ENCODE measurements at regions not wholly inside any gene's neighbourhood (a gene's known extent, or its start where the extent isn't known, plus 50 kb on each side); places are given as distances from the start of the nearest gene placed in this dataset.

GRCh38 chr2:51490576-51491234 is 458.8 kb upstream of the NRXN1 start:
- ATAC-seq = no peak

GRCh38 chr2:51484605-51485004 is 452.7 kb upstream of the NRXN1 start:
- H3K27me3 Mint-ChIP-seq = no peaks in the 10 kb centered on the region
- peaks cover 9 to 17% of the 10 kb centered on the region in 2 donors for H3K9me3 Mint-ChIP-seq
- H3K4me1 Mint-ChIP-seq = no peaks in the 10 kb centered on the region
- H3K27ac Mint-ChIP-seq = no peak overlapping the region
- ATAC-seq = no peak
- H3K4me3 Mint-ChIP-seq = no peak overlapping the region
- no peak for DNase-seq

More at GRCh38 chr2:51490576-51491234, 458.8 kb upstream of the NRXN1 start:
- H3K27ac Mint-ChIP-seq = no peak overlapping the region
- no peaks in the 10 kb centered on the region for H3K4me1 Mint-ChIP-seq
- no peaks in the 10 kb centered on the region for H3K27me3 Mint-ChIP-seq
- no peak overlapping the region for H3K4me3 Mint-ChIP-seq
- no peak for DNase-seq
- H3K9me3 Mint-ChIP-seq = peaks cover 10 to 19% of the 10 kb centered on the region in 2 donors

- Mint-ChIP-seq H3K9me3 (peaks cover 9 to 17% of the 10 kb centered on the region in 2 donors), H3K4me1 (no peaks in the 10 kb centered on the region), H3K27ac (no peak overlapping the region), H3K4me3 (no peak overlapping the region), H3K27me3 (no peaks in the 10 kb centered on the region)
- ATAC-seq (no peak), DNase-seq (no peak)
These were observed 451.8 kb upstream of the NRXN1 start for GRCh38 chr2:51483720-51484119.

- H3K4me3 Mint-ChIP-seq = no peak overlapping the region
- DNase-seq (no peak), ATAC-seq (no peak)
- no peaks in the 10 kb centered on the region for H3K4me1 Mint-ChIP-seq
- H3K27ac Mint-ChIP-seq = no peak overlapping the region
- H3K27me3 Mint-ChIP-seq = no peaks in the 10 kb centered on the region
- H3K9me3 Mint-ChIP-seq = peaks cover 5 to 25% of the 10 kb centered on the region in 2 donors
These were observed 440.9 kb upstream of the NRXN1 start for GRCh38 chr2:51472783-51473182.

GRCh38 chr2:51472300-51472699 is 440.4 kb upstream of the NRXN1 start:
- no peak for ATAC-seq
- Mint-ChIP-seq H3K9me3 (peaks cover under 1 to 20% of the 10 kb centered on the region in 2 donors), H3K27ac (no peak overlapping the region), H3K27me3 (no peaks in the 10 kb centered on the region), H3K4me1 (no peaks in the 10 kb centered on the region), H3K4me3 (no peak overlapping the region)
- no peak for DNase-seq

GRCh38 chr2:51469102-51469501 is 437.2 kb upstream of the NRXN1 start:
- no peaks in the 10 kb centered on the region for H3K27me3 Mint-ChIP-seq
- H3K4me1 Mint-ChIP-seq = no peaks in the 10 kb centered on the region
- H3K4me3 Mint-ChIP-seq = no peak overlapping the region
- DNase-seq (no peak), ATAC-seq (no peak)
- H3K9me3 Mint-ChIP-seq = peaks cover 0 to 14% of the 10 kb centered on the region in 2 donors
- H3K27ac Mint-ChIP-seq = no peak overlapping the region

- DNase-seq = no peak
- Mint-ChIP-seq H3K27me3 (no peaks in the 10 kb centered on the region), H3K27ac (no peak overlapping the region), H3K9me3 (peaks cover 5 to 14% of the 10 kb centered on the region in 2 donors), H3K4me1 (no peaks in the 10 kb centered on the region), H3K4me3 (no peak overlapping the region)
- no peak for ATAC-seq
These were observed 433.4 kb upstream of the NRXN1 start for GRCh38 chr2:51465326-51465725.

- no peaks in the 10 kb centered on the region for H3K27me3 Mint-ChIP-seq
- DNase-seq = no peak
- no peaks in the 10 kb centered on the region for H3K4me1 Mint-ChIP-seq
- H3K4me3 Mint-ChIP-seq = no peak overlapping the region
- no peak overlapping the region for H3K27ac Mint-ChIP-seq
- no peak for ATAC-seq
- H3K9me3 Mint-ChIP-seq = peaks cover 12 to 44% of the 10 kb centered on the region in 2 donors
These were observed 422.2 kb upstream of the NRXN1 start for GRCh38 chr2:51454177-51454576.

GRCh38 chr2:51448911-51449310 is 417.0 kb upstream of the NRXN1 start:
- no peak overlapping the region for H3K27ac Mint-ChIP-seq
- peaks cover 12 to 35% of the 10 kb centered on the region in 2 donors for H3K9me3 Mint-ChIP-seq
- H3K27me3 Mint-ChIP-seq = no peaks in the 10 kb centered on the region
- DNase-seq (no peak), ATAC-seq (no peak)
- H3K4me3 Mint-ChIP-seq = no peak overlapping the region
- H3K4me1 Mint-ChIP-seq = no peaks in the 10 kb centered on the region

GRCh38 chr2:51441786-51442185 is 409.9 kb upstream of the NRXN1 start:
- no peak overlapping the region for H3K4me3 Mint-ChIP-seq
- no peaks in the 10 kb centered on the region for H3K27me3 Mint-ChIP-seq
- DNase-seq (no peak), ATAC-seq (no peak)
- H3K9me3 Mint-ChIP-seq = peaks cover 7% of the 10 kb centered on the region in 2 donors
- H3K4me1 Mint-ChIP-seq = no peaks in the 10 kb centered on the region
- H3K27ac Mint-ChIP-seq = no peak overlapping the region

GRCh38 chr2:51424418-51424817 is 392.5 kb upstream of the NRXN1 start:
- H3K4me3 Mint-ChIP-seq = no peak overlapping the region
- ATAC-seq = no peak
- H3K9me3 Mint-ChIP-seq = peaks cover 26 to 28% of the 10 kb centered on the region in 2 donors
- no peak overlapping the region for H3K27ac Mint-ChIP-seq
- H3K27me3 Mint-ChIP-seq = no peaks in the 10 kb centered on the region
- H3K4me1 Mint-ChIP-seq = no peaks in the 10 kb centered on the region
- no peak for DNase-seq

GRCh38 chr2:51420511-51420910 is 388.6 kb upstream of the NRXN1 start:
- Mint-ChIP-seq H3K4me3 (no peak overlapping the region), H3K27ac (no peak overlapping the region), H3K4me1 (no peaks in the 10 kb centered on the region), H3K27me3 (no peaks in the 10 kb centered on the region), H3K9me3 (peaks cover 7 to 18% of the 10 kb centered on the region in 2 donors)
- DNase-seq (no peak), ATAC-seq (no peak)

GRCh38 chr2:51413726-51414125 is 381.8 kb upstream of the NRXN1 start:
- no peak for DNase-seq
- no peak overlapping the region for H3K4me3 Mint-ChIP-seq
- no peaks in the 10 kb centered on the region for H3K4me1 Mint-ChIP-seq
- no peaks in the 10 kb centered on the region for H3K27me3 Mint-ChIP-seq
- peaks cover 0 to 18% of the 10 kb centered on the region in 2 donors for H3K9me3 Mint-ChIP-seq
- no peak for ATAC-seq
- H3K27ac Mint-ChIP-seq = no peak overlapping the region

GRCh38 chr2:51410331-51410730 is 378.4 kb upstream of the NRXN1 start:
- H3K9me3 Mint-ChIP-seq = peaks cover 9 to 11% of the 10 kb centered on the region in 2 donors
- no peaks in the 10 kb centered on the region for H3K27me3 Mint-ChIP-seq
- H3K27ac Mint-ChIP-seq = no peak overlapping the region
- H3K4me3 Mint-ChIP-seq = no peak overlapping the region
- ATAC-seq = no peak
- DNase-seq = no peak
- no peaks in the 10 kb centered on the region for H3K4me1 Mint-ChIP-seq

- Mint-ChIP-seq H3K27ac (no peak overlapping the region), H3K9me3 (peaks cover 9 to 13% of the 10 kb centered on the region in 2 donors), H3K4me3 (no peak overlapping the region), H3K4me1 (no peaks in the 10 kb centered on the region), H3K27me3 (no peaks in the 10 kb centered on the region)
- no peak for DNase-seq
- no peak for ATAC-seq
These were observed 378.0 kb upstream of the NRXN1 start for GRCh38 chr2:51409920-51410319.

GRCh38 chr2:51404226-51404625 is 372.3 kb upstream of the NRXN1 start:
- ATAC-seq (no peak), DNase-seq (no peak)
- H3K4me1 Mint-ChIP-seq = no peaks in the 10 kb centered on the region
- H3K4me3 Mint-ChIP-seq = no peak overlapping the region
- H3K27me3 Mint-ChIP-seq = no peaks in the 10 kb centered on the region
- H3K27ac Mint-ChIP-seq = no peak overlapping the region
- peaks cover 9 to 21% of the 10 kb centered on the region in 2 donors for H3K9me3 Mint-ChIP-seq

GRCh38 chr2:51401546-51401945 is 369.6 kb upstream of the NRXN1 start:
- H3K4me3 Mint-ChIP-seq = no peak overlapping the region
- DNase-seq (no peak), ATAC-seq (no peak)
- H3K27ac Mint-ChIP-seq = no peak overlapping the region
- peaks cover 9 to 31% of the 10 kb centered on the region in 2 donors for H3K9me3 Mint-ChIP-seq
- no peaks in the 10 kb centered on the region for H3K27me3 Mint-ChIP-seq
- no peaks in the 10 kb centered on the region for H3K4me1 Mint-ChIP-seq

Measured in stimulated activated naive CD8-positive, alpha-beta T cell treated with anti-CD3 and anti-CD28 coated beads, Interleukin-15, amount 100 ng/mL, for 72 hours (primary cell).